GM23248 (cell line): ENCODE measurements at regions not wholly inside any gene's neighbourhood (a gene's known extent, or its start where the extent isn't known, plus 50 kb on each side); places are given as distances from the start of the nearest gene placed in this dataset.

ENCODE experiments used
- DNase-seq: peaks from one replicate; pipeline ENCODE4 v3.0.0-alpha.2; 2015
- H2AFZ ChIP-seq: fragments of 200-600 bp; sonication (generic); 2 replicates; pipeline ENCODE4 v1.6.1; 2016; ENCODE audit warnings: antibody characterized with exemption
- H3F3A ChIP-seq: fragments of 200-600 bp; sonication (generic); 2 replicates; pipeline ENCODE4 v1.6.1; 2016; ENCODE audit warnings: mild to moderate bottlenecking, antibody characterized with exemption, mixed run types; ENCODE audit not compliant: insufficient read depth
- H3K27ac ChIP-seq: fragments of 200-600 bp; sonication (generic); 2 replicates; pipeline ENCODE4 v1.5.1; 2016; ENCODE audit warnings: mild to moderate bottlenecking
- H3K27me3 ChIP-seq: fragments of 200-600 bp; sonication (generic); replicated peaks from 2 replicates; pipeline ENCODE4 v1.6.1; 2016; ENCODE audit warnings: mild to moderate bottlenecking; ENCODE audit not compliant: insufficient read depth
- H3K36me3 ChIP-seq: fragments of 200-600 bp; sonication (generic); 2 replicates; pipeline ENCODE4 v1.6.1; 2016; ENCODE audit warnings: low read depth, mild to moderate bottlenecking
- H3K4me1 ChIP-seq: fragments of 200-600 bp; sonication (generic); 2 replicates; pipeline ENCODE4 v1.6.1; 2016; ENCODE audit warnings: mild to moderate bottlenecking; ENCODE audit not compliant: insufficient read depth
- H3K4me2 ChIP-seq: fragments of 200-600 bp; sonication (generic); one replicate; pipeline ENCODE4 v1.6.1; 2016; ENCODE audit warnings: mild to moderate bottlenecking; ENCODE audit not compliant: unreplicated experiment
- H3K4me3 ChIP-seq: fragments of 200-600 bp; sonication (generic); 2 replicates; pipeline ENCODE4 v1.5.1; 2016; ENCODE audit warnings: mild to moderate bottlenecking
- H3K79me2 ChIP-seq: fragments of 200-600 bp; sonication (generic); 2 replicates; pipeline ENCODE4 v1.6.1; 2016; ENCODE audit warnings: mild to moderate bottlenecking; ENCODE audit not compliant: insufficient read depth
- H3K9ac ChIP-seq: fragments of 200-600 bp; sonication (generic); 2 replicates; pipeline ENCODE4 v1.6.1; 2016; ENCODE audit warnings: mild to moderate bottlenecking
- H3K9me2 ChIP-seq: fragments of 200-600 bp; sonication (generic); 2 replicates; pipeline ENCODE4 v1.6.1; 2016; ENCODE audit warnings: mixed run types, mild to moderate bottlenecking, moderate library complexity; ENCODE audit not compliant: insufficient read depth
- H3K9me3 ChIP-seq: fragments of 200-600 bp; sonication (generic); one replicate; pipeline ENCODE4 v1.6.1; 2017; ENCODE audit warnings: low read depth
- H4K20me1 ChIP-seq: fragments of 200-600 bp; sonication (generic); 2 replicates; pipeline ENCODE4 v1.6.0; 2016; ENCODE audit not compliant: insufficient read depth
- EZH2 ChIP-seq: fragments of 200-600 bp; sonication (generic); IDR thresholded peaks from 2 replicates; pipeline ENCODE4 v1.6.1; 2018; ENCODE audit warnings: antibody characterized with exemption, mild to moderate bottlenecking; ENCODE audit not compliant: insufficient read depth, poor library complexity, severe bottlenecking
- EZH2phosphoT487 ChIP-seq: fragments of 200-600 bp; sonication (generic); IDR thresholded peaks from 2 replicates; pipeline ENCODE4 v1.6.1; 2018; ENCODE audit warnings: antibody characterized with exemption, moderate library complexity, mild to moderate bottlenecking, low read depth; ENCODE audit not compliant: insufficient read depth
- WGBS, 2 experiments: methylation state at CpG; one replicate each; pipeline ENCODE4 v1.1.6; 2015 to 2017; ENCODE audit warnings: low lambda C conversion rate in 2 of 2, low coverage in 1 of 2; ENCODE audit errors: missing lambda C conversion rate in 2 of 2; 5-methylcytosine and 5-hydroxymethylcytosine counted together
- in situ Hi-C: fragments of 300-500 bp; cut with MboI; formaldehyde crosslinking; loops from 2 replicates; pipeline ENCODE4 v1.15.0; 2020

GRCh38 chr5:28750251-28750650 is 1711.9 kb upstream of the CDH9 start:
- Histone ChIP-seq H4K20me1 (no peaks in the 10 kb centered on the region), H3K36me3 (no peaks in the 10 kb centered on the region), H3K27ac (no peak overlapping the region), H3K27me3 (no peaks in the 10 kb centered on the region), H3K4me1 (no peaks in the 10 kb centered on the region), H3K79me2 (no peaks in the 10 kb centered on the region), H3K4me2 (no peak overlapping the region), H3K9ac (no peak overlapping the region), H3F3A (no peaks in the 10 kb centered on the region), H2AFZ (no peak overlapping the region), H3K9me2 (no peaks in the 10 kb centered on the region), H3K9me3 (peaks cover 3% of the 10 kb centered on the region), H3K4me3 (no peak overlapping the region)
- no peak for TF ChIP-seq EZH2
- no peak for DNase-seq
- in situ Hi-C loops: no loop called here

GRCh38 chr5:28748446-28748845 is 1710.1 kb upstream of the CDH9 start:
- Histone ChIP-seq H3F3A (no peaks in the 10 kb centered on the region), H3K4me1 (no peaks in the 10 kb centered on the region), H3K27me3 (no peaks in the 10 kb centered on the region), H4K20me1 (no peaks in the 10 kb centered on the region), H2AFZ (no peak overlapping the region), H3K9me2 (no peaks in the 10 kb centered on the region), H3K4me2 (no peak overlapping the region), H3K79me2 (no peaks in the 10 kb centered on the region), H3K36me3 (no peaks in the 10 kb centered on the region), H3K9me3 (peaks cover 3% of the 10 kb centered on the region), H3K27ac (no peak overlapping the region), H3K9ac (no peak overlapping the region), H3K4me3 (no peak overlapping the region)
- TF ChIP-seq EZH2phosphoT487 (no peak), EZH2 (no peak)
- WGBS, 2 experiments: 4 to 5% methylated on average over 7 of the region's 7 CpGs
- in situ Hi-C loops: no loop called here
- no peak for DNase-seq

- no peak overlapping the region for H3K4me2 ChIP-seq
- peaks cover 3% of the 10 kb centered on the region for H3K9me3 ChIP-seq
- no peaks in the 10 kb centered on the region for H3K4me1 ChIP-seq
- H3K79me2 ChIP-seq: no peaks in the 10 kb centered on the region
- in situ Hi-C loops: no loop called here
- H2AFZ ChIP-seq: no peak overlapping the region
- no peaks in the 10 kb centered on the region for H3K36me3 ChIP-seq
- no peaks in the 10 kb centered on the region for H4K20me1 ChIP-seq
- no peaks in the 10 kb centered on the region for H3F3A ChIP-seq
- no peak for DNase-seq
- H3K27me3 ChIP-seq: no peaks in the 10 kb centered on the region
- no peaks in the 10 kb centered on the region for H3K9me2 ChIP-seq
- no peak overlapping the region for H3K9ac ChIP-seq
- H3K27ac ChIP-seq: no peak overlapping the region
- no peak overlapping the region for H3K4me3 ChIP-seq
- TF ChIP-seq EZH2: no peak
- TF ChIP-seq EZH2phosphoT487: no peak
Observed at GRCh38 chr5:28743716-28744110, 1705.3 kb upstream of the CDH9 start.

GRCh38 chr5:28743025-28743715 is 1704.8 kb upstream of the CDH9 start:
- Histone ChIP-seq H3K9ac (no peak overlapping the region), H3K9me3 (peaks cover 3% of the 10 kb centered on the region), H3K4me2 (no peak overlapping the region), H3K4me1 (no peaks in the 10 kb centered on the region), H3K9me2 (no peaks in the 10 kb centered on the region), H2AFZ (no peak overlapping the region), H3K4me3 (no peak overlapping the region), H3K27ac (no peak overlapping the region), H3F3A (no peaks in the 10 kb centered on the region), H4K20me1 (no peaks in the 10 kb centered on the region), H3K27me3 (no peaks in the 10 kb centered on the region), H3K36me3 (no peaks in the 10 kb centered on the region), H3K79me2 (no peaks in the 10 kb centered on the region)
- WGBS, 2 experiments: 0% methylated on average over 1 of the region's 1 CpG
- in situ Hi-C loops: no loop called here
- no peak for DNase-seq
- TF ChIP-seq EZH2 (no peak), EZH2phosphoT487 (no peak)

- H3F3A ChIP-seq: no peaks in the 10 kb centered on the region
Observed at GRCh38 chr5:28737682-28738081, 1699.3 kb upstream of the CDH9 start.

More at GRCh38 chr5:28737682-28738081, 1699.3 kb upstream of the CDH9 start:
- H2AFZ ChIP-seq: no peak overlapping the region
- H3K4me3 ChIP-seq: no peak overlapping the region
- no peak overlapping the region for H3K9ac ChIP-seq
- H4K20me1 ChIP-seq: no peaks in the 10 kb centered on the region
- no peaks in the 10 kb centered on the region for H3K27me3 ChIP-seq
- no peaks in the 10 kb centered on the region for H3K79me2 ChIP-seq
- DNase-seq: no peak
- H3K9me2 ChIP-seq: no peaks in the 10 kb centered on the region
- WGBS, 2 experiments: 7 to 8% methylated on average over 2 of the region's 2 CpGs
- H3K9me3 ChIP-seq: no peaks in the 10 kb centered on the region
- no peaks in the 10 kb centered on the region for H3K36me3 ChIP-seq
- TF ChIP-seq EZH2phosphoT487 (no peak), EZH2 (no peak)
- in situ Hi-C loops: no loop called here
- no peak overlapping the region for H3K4me2 ChIP-seq
- H3K27ac ChIP-seq: no peak overlapping the region
- H3K4me1 ChIP-seq: no peaks in the 10 kb centered on the region
